Breast epithelium (tissue), 3 donors: ENCODE measurements at regions not wholly inside any gene's neighbourhood (a gene's known extent, or its start where the extent isn't known, plus 50 kb on each side); places are given as distances from the start of the nearest gene placed in this dataset.

Experiments used
- POLR2AphosphoS5 ChIP-seq, 3 donors: sonication (generic); formaldehyde crosslinking; IDR thresholded peaks; one replicate each; pipeline ENCODE4 v1.6.1; 2017; ENCODE audit warnings: antibody characterized with exemption in 3 of 3
- TF ChIP-seq, protein P1 (sequence below), 3 donors: fragments of 450-650 bp; IDR thresholded peaks; one replicate each; pipeline ENCODE4 v1.5.1; 2016 to 2017; ENCODE audit warnings: antibody characterized with exemption in 3 of 3, mild to moderate bottlenecking in 3 of 3, moderate library complexity in 3 of 3

DNA sequence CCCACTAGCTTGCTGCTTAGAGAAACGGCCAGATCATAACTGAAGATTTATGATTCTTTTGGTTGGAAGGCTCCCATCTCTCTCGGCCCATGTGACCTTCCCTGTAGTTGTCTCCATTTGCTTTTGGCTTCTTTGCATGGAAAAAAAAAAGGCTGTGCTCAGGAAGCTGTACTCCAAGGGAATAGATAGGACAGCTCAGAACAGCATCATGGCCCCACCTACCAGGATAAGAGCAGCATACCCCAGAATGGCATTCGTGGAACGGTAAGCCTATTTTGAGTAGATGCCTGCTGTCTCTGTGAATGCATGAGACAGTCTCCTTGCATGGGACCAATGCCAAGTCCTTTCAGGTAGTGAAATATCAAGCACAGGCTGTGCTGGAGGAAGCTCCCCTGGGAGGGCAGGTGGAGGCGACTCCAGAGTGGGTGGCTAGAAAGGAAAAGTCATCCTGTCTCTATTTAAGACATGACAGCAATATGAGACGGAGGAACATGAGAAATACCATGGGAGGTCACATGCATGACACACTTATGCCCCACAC, 94.1 kb upstream of the AMOTL1 start:
- TF ChIP-seq, protein P1, sequence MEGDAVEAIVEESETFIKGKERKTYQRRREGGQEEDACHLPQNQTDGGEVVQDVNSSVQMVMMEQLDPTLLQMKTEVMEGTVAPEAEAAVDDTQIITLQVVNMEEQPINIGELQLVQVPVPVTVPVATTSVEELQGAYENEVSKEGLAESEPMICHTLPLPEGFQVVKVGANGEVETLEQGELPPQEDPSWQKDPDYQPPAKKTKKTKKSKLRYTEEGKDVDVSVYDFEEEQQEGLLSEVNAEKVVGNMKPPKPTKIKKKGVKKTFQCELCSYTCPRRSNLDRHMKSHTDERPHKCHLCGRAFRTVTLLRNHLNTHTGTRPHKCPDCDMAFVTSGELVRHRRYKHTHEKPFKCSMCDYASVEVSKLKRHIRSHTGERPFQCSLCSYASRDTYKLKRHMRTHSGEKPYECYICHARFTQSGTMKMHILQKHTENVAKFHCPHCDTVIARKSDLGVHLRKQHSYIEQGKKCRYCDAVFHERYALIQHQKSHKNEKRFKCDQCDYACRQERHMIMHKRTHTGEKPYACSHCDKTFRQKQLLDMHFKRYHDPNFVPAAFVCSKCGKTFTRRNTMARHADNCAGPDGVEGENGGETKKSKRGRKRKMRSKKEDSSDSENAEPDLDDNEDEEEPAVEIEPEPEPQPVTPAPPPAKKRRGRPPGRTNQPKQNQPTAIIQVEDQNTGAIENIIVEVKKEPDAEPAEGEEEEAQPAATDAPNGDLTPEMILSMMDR (IDR thresholded peaks at IDR 0.05), result no peak
- no peak for TF ChIP-seq POLR2AphosphoS5 (IDR thresholded peaks at IDR 0.05)
